ENCODE measurements at regions not wholly inside any gene's neighbourhood (a gene's known extent, or its start where the extent isn't known, plus 50 kb on each side); places are given as distances from the start of the nearest gene placed in this dataset.

DNA sequence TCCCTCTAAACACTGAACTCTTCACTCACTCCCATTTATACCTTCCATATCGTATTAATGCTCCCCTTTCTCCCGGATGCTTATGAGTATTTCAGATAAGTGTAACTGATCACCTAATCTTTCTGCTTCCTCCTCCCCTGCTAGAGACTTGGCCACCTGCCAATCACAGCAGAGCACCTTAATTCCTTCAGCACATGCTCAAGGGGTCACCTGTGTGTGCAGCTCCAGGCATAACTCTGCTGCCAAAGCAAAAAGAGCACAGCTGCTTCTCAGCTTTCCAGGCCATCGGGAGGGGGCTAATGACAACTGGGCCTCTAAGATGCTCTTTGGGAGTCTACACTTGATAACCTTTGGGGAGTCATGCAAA, 106.9 kb upstream of the DYRK2 start:
- WGBS, 2 experiments (ENCODE audit: insufficient coverage in 1 of 2, insufficient read length in 1 of 2): 98 to 100% methylated on average over 3 of the region's 3 CpGs
- Histone ChIP-seq H3K9me3 (ENCODE audit: control insufficient read depth, low read length) (no peaks in the 10 kb centered on the region), H3K27me3 (ENCODE audit: control insufficient read depth, insufficient read depth, low read length, poor library complexity, severe bottlenecking) (no peaks in the 10 kb centered on the region), H3K27ac (ENCODE audit: low read depth, low read length) (no peak overlapping the region), H3K36me3 (ENCODE audit: control insufficient read depth, insufficient read depth, low read length) (no peaks in the 10 kb centered on the region), H3K4me1 (ENCODE audit: control insufficient read depth, insufficient read depth, low read length) (peaks cover 1% of the 10 kb centered on the region), H3K9ac (ENCODE audit: extremely low read depth, low read length, poor library complexity, severe bottlenecking) (no peak overlapping the region), H3K4me3 (ENCODE audit: low read length) (no peak overlapping the region)
- peaks cover 3% of the 10 kb centered on the region for H3K27me3 Mint-ChIP-seq (ENCODE audit: insufficient read depth)
- TF ChIP-seq, protein P1, sequence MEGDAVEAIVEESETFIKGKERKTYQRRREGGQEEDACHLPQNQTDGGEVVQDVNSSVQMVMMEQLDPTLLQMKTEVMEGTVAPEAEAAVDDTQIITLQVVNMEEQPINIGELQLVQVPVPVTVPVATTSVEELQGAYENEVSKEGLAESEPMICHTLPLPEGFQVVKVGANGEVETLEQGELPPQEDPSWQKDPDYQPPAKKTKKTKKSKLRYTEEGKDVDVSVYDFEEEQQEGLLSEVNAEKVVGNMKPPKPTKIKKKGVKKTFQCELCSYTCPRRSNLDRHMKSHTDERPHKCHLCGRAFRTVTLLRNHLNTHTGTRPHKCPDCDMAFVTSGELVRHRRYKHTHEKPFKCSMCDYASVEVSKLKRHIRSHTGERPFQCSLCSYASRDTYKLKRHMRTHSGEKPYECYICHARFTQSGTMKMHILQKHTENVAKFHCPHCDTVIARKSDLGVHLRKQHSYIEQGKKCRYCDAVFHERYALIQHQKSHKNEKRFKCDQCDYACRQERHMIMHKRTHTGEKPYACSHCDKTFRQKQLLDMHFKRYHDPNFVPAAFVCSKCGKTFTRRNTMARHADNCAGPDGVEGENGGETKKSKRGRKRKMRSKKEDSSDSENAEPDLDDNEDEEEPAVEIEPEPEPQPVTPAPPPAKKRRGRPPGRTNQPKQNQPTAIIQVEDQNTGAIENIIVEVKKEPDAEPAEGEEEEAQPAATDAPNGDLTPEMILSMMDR (conservative IDR thresholded peaks at IDR 0.05): no peak
- H3K36me3 Mint-ChIP-seq (ENCODE audit: low read depth): no peaks in the 10 kb centered on the region
- no peak for DNase-seq
- H3K9me3 Mint-ChIP-seq: no peaks in the 10 kb centered on the region
- no peak overlapping the region for H3K27ac Mint-ChIP-seq
- H3K4me3 Mint-ChIP-seq: no peak overlapping the region
- no peaks in the 10 kb centered on the region for H3K4me1 Mint-ChIP-seq

DNA sequence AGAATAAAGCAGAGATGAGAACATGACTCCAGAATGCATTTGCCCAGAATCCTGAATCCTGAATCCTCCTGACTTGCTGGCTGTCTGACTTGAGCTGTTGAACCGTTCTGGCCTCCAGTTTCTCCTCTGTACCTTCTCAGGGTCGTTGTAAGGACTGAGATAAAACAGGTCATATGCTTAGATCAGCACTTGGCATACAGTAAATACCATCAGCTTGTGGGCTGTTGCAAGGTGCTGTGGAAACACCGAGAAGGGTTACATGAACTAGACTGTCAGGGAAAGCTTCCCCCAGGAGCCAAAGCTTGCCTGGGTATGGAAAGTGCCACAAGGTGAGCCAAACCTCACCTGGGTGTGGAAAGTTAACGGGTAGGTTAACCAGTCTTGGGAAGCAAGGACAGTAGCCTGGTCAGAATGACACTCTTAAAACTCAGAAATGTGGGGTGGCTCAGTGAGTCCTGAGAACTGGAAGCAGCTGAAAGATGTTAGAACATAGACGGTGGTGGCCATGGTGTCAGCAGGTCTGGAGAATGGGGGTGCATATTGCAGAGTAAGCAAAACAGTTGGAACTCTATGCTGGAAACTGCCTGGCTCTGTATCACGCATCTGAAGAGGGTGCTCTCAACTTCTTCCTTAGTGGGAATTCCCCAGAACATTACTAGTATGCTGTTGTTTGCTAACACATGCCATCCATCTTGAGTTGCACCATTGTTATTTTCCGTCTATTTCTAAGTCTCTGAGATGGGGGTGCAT, 105.3 kb upstream of the DYRK2 start:
- Mint-ChIP-seq H3K27ac (no peak overlapping the region), H3K4me3 (no peak overlapping the region), H3K4me1 (no peaks in the 10 kb centered on the region), H3K9me3 (no peaks in the 10 kb centered on the region), H3K36me3 (ENCODE audit: low read depth) (no peaks in the 10 kb centered on the region), H3K27me3 (ENCODE audit: insufficient read depth) (peaks cover 3% of the 10 kb centered on the region)
- 91 to 93% methylated on average over 3 to 7 of the region's 7 CpGs for WGBS, 2 experiments (ENCODE audit: insufficient coverage in 1 of 2, insufficient read length in 1 of 2)
- Histone ChIP-seq H3K27me3 (ENCODE audit: control insufficient read depth, insufficient read depth, low read length, poor library complexity, severe bottlenecking) (no peaks in the 10 kb centered on the region), H3K4me1 (ENCODE audit: control insufficient read depth, insufficient read depth, low read length) (peaks cover 4% of the 10 kb centered on the region), H3K27ac (ENCODE audit: low read depth, low read length) (no peak overlapping the region), H3K9ac (ENCODE audit: extremely low read depth, low read length, poor library complexity, severe bottlenecking) (no peak overlapping the region), H3K36me3 (ENCODE audit: control insufficient read depth, insufficient read depth, low read length) (no peaks in the 10 kb centered on the region), H3K4me3 (ENCODE audit: low read length) (no peak overlapping the region), H3K9me3 (ENCODE audit: control insufficient read depth, low read length) (no peaks in the 10 kb centered on the region)
- TF ChIP-seq, protein P1 (conservative IDR thresholded peaks at IDR 0.05): no peak
- no peak for DNase-seq

DNA sequence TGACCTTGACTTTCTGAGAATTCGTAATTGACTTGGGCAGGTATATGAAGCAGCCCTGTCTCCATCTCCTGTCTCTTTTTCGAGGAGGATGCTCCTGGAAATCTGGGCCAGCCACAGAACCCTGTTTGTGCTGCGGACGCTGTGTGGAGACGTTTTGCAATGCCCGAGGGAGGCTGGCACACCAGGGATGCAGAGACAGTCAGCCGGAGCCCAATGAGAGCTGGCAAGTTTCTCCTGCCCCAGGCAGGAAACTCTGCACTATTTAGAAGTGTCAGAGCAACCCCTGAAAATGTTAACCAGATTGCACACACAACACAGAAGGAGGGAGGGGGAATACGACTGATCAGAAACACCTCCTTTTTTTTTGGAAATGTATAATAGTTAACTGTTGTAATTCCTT, 103.2 kb upstream of the DYRK2 start:
- peaks cover 4% of the 10 kb centered on the region for H3K4me1 ChIP-seq (ENCODE audit: control insufficient read depth, insufficient read depth, low read length)
- H3K4me1 Mint-ChIP-seq: no peaks in the 10 kb centered on the region
- H3K9me3 ChIP-seq (ENCODE audit: control insufficient read depth, low read length): no peaks in the 10 kb centered on the region
- H3K4me3 ChIP-seq (ENCODE audit: low read length): no peak overlapping the region
- TF ChIP-seq, protein P1 (conservative IDR thresholded peaks at IDR 0.05): no peak
- H3K27ac ChIP-seq (ENCODE audit: low read depth, low read length): no peak overlapping the region
- no peaks in the 10 kb centered on the region for H3K36me3 Mint-ChIP-seq (ENCODE audit: low read depth)
- no peak overlapping the region for H3K9ac ChIP-seq (ENCODE audit: extremely low read depth, low read length, poor library complexity, severe bottlenecking)
- WGBS, 2 experiments (ENCODE audit: insufficient coverage in 1 of 2, insufficient read length in 1 of 2): 80 to 86% methylated on average over 5 to 8 of the region's 8 CpGs
- DNase-seq: no peak
- H3K27me3 ChIP-seq (ENCODE audit: control insufficient read depth, insufficient read depth, low read length, poor library complexity, severe bottlenecking): no peaks in the 10 kb centered on the region
- H3K4me3 Mint-ChIP-seq: no peak overlapping the region
- peaks cover 1% of the 10 kb centered on the region for H3K27me3 Mint-ChIP-seq (ENCODE audit: insufficient read depth)
- no peaks in the 10 kb centered on the region for H3K36me3 ChIP-seq (ENCODE audit: control insufficient read depth, insufficient read depth, low read length)
- peaks cover 3% of the 10 kb centered on the region for H3K9me3 Mint-ChIP-seq
- no peak overlapping the region for H3K27ac Mint-ChIP-seq

Measured in endodermal cell (in vitro differentiated cells).